ENCODE measurements at regions not wholly inside any gene's neighbourhood (a gene's known extent, or its start where the extent isn't known, plus 50 kb on each side); places are given as distances from the start of the nearest gene placed in this dataset.

DNA sequence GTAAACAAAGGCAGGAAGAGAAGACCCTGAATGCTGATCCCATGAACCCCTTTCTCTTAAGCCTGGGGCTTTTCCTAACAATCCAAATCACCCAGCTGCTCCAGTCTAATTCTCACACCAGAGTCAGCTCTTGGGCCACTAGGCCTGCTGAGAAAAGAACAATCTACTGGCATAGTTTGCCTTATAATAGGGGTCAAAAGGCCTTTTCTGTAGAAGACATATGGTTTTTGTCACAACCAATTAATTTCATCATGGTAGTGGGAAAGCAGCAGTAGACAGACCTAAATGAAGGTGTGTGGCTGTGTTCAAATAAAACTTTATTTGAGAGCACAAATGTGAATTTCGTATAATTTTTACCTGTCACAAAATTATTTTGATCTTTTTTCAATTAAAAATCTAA lies 994.7 kb upstream of the EPHA7 start:
- H3K27ac ChIP-seq = no peak overlapping the region
- TF ChIP-seq POLR2A (IDR thresholded peaks at IDR 0.05) = no peak
- TF ChIP-seq, protein P1, sequence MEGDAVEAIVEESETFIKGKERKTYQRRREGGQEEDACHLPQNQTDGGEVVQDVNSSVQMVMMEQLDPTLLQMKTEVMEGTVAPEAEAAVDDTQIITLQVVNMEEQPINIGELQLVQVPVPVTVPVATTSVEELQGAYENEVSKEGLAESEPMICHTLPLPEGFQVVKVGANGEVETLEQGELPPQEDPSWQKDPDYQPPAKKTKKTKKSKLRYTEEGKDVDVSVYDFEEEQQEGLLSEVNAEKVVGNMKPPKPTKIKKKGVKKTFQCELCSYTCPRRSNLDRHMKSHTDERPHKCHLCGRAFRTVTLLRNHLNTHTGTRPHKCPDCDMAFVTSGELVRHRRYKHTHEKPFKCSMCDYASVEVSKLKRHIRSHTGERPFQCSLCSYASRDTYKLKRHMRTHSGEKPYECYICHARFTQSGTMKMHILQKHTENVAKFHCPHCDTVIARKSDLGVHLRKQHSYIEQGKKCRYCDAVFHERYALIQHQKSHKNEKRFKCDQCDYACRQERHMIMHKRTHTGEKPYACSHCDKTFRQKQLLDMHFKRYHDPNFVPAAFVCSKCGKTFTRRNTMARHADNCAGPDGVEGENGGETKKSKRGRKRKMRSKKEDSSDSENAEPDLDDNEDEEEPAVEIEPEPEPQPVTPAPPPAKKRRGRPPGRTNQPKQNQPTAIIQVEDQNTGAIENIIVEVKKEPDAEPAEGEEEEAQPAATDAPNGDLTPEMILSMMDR (IDR thresholded peaks at IDR 0.05) = no peak
- H3K9me3 ChIP-seq = no peaks in the 10 kb centered on the region
- no peaks in the 10 kb centered on the region for H3K27me3 ChIP-seq
- WGBS, 4 donors = 73 to 81% (median 77%) methylated on average over 1 of the region's 1 CpG
- DNase-seq = no peak
- no peak for ATAC-seq
- intact Hi-C loops (cut with DNase I) = no loop called here
- no peaks in the 10 kb centered on the region for H3K4me1 ChIP-seq
- no peaks in the 10 kb centered on the region for H3K36me3 ChIP-seq
- no peak overlapping the region for H3K4me3 ChIP-seq

DNA sequence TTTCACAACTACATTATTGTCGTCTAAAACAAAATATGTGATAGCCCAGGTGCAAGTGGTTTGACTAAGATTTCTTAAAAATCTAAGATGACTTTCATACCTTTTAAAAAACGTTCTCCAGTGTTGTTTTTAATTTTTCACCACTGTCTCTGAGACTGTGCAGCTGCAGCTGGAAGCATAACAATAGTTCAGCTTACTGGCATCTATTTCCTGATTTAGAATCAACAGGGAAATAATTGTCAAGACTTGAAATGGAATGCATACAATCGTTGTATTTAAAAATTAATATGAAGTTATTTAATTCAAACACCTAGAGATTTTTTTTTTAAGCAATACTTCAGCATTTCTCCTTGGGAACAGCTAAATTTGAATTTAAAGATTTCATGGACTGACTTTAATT lies 982.0 kb upstream of the EPHA7 start:
- Histone ChIP-seq H3K36me3 (no peaks in the 10 kb centered on the region), H3K27me3 (no peaks in the 10 kb centered on the region), H3K4me3 (no peak overlapping the region), H3K4me1 (no peaks in the 10 kb centered on the region), H3K27ac (no peak overlapping the region), H3K9me3 (no peaks in the 10 kb centered on the region)
- ATAC-seq = no peak
- intact Hi-C loops (cut with DNase I) = no loop called here
- WGBS, 4 donors = 29 to 43% (median 33%) methylated on average over 3 of the region's 3 CpGs
- no peak for DNase-seq
- TF ChIP-seq POLR2A (IDR thresholded peaks at IDR 0.05) = no peak
- TF ChIP-seq, protein P1 (IDR thresholded peaks at IDR 0.05) = no peak

DNA sequence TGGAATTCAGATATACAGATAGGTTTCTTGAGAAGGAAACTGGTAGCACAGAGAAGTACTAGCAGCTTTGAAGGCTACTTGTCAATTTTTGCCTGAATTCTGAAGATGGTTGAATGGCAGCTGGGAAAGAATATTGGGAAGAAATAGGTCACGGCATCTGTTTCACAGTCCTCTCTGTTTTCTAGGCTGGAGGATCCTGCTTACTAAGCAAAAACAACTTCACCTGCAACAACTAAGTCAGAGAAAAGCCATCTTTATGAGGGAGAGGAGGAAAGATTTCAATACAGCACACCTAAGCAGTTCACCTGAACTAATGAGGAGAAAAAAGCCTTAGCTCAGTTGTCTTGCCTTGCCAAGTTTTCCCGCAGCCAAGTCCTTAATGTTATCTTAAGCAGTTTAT lies 975.5 kb upstream of the EPHA7 start:
- no peak for TF ChIP-seq POLR2A (IDR thresholded peaks at IDR 0.05)
- TF ChIP-seq, protein P1 (IDR thresholded peaks at IDR 0.05) = no peak
- no peaks in the 10 kb centered on the region for H3K36me3 ChIP-seq
- 80 to 90% (median 87%) methylated on average over 2 of the region's 2 CpGs for WGBS, 4 donors
- ATAC-seq = no peak
- H3K9me3 ChIP-seq = no peaks in the 10 kb centered on the region
- no peak for DNase-seq
- H3K27me3 ChIP-seq = no peaks in the 10 kb centered on the region
- H3K4me1 ChIP-seq = no peaks in the 10 kb centered on the region
- H3K27ac ChIP-seq = no peak overlapping the region
- H3K4me3 ChIP-seq = no peak overlapping the region
- intact Hi-C loops (cut with DNase I) = no loop called here

DNA sequence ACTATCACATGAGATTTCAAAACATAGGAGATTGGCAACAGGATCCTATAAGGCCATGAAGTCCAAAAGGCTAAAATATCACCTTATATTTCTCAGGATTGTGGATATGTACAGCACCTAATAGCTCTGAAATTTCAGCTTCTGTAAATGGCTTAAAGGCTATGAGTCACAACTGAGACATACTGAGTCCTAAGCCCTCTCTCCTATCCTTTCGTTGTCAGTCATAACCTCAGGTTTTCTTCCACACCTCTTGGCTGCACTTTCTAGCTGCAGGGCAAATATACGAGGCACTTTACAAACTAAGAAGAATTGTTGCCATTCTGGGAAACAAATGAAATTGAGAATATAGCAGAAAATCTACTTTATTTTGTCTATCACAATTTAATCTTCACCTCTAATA lies 969.9 kb upstream of the EPHA7 start:
- Histone ChIP-seq H3K9me3 (no peaks in the 10 kb centered on the region), H3K4me1 (no peaks in the 10 kb centered on the region), H3K36me3 (no peaks in the 10 kb centered on the region), H3K27me3 (no peaks in the 10 kb centered on the region), H3K4me3 (no peak overlapping the region), H3K27ac (no peak overlapping the region)
- 81 to 90% (median 82%) methylated on average over 2 of the region's 2 CpGs for WGBS, 4 donors
- ATAC-seq (no peak), DNase-seq (no peak)
- TF ChIP-seq, protein P1 (IDR thresholded peaks at IDR 0.05) = no peak
- no peak for TF ChIP-seq POLR2A (IDR thresholded peaks at IDR 0.05)
- intact Hi-C loops (cut with DNase I) = no loop called here

Measured in heart left ventricle (tissue), 16 donors.